Body of pancreas (tissue), 4 donors: ENCODE measurements at regions not wholly inside any gene's neighbourhood (a gene's known extent, or its start where the extent isn't known, plus 50 kb on each side); places are given as distances from the start of the nearest gene placed in this dataset.

ENCODE experiments used
- POLR2A ChIP-seq, 3 donors: fragments of 450-650 bp; IDR thresholded peaks; one replicate each; pipeline ENCODE4 v1.6.1; 2016; ENCODE audit warnings: antibody characterized with exemption in 3 of 3, mild to moderate bottlenecking in 2 of 3
- TF ChIP-seq, protein P1 (sequence below), 7 experiments: fragments of 450-650 bp in 4 of 7; fragments of 200-600 bp in 3 of 7; sonication (generic) in 3 of 7; IDR thresholded peaks; one replicate each; pipeline ENCODE4 v1.5.1; 2016 to 2019; ENCODE audit warnings: antibody characterized with exemption in 7 of 7

DNA sequence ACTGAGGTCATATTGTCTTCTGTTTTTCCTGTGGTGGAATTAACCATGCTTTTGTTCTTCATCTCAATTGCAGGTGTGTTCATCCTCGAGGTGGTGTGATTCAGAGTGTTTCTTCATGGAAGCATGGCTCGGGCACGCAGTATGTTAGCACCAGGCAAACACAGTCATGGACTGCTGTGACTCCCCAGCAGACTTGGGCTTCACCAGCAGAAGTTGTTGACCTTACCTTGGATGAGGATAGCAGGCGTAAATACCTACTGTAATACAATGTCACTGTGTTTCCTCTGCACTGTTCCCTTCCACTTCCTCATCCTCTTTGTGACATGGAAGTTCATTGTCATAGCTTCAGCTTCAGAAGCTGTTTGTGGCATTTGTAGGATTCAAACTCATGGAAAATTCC is 158.7 kb downstream of the HAUS1 start:
- TF ChIP-seq POLR2A (IDR thresholded peaks at IDR 0.05) = no peak
- TF ChIP-seq, protein P1, sequence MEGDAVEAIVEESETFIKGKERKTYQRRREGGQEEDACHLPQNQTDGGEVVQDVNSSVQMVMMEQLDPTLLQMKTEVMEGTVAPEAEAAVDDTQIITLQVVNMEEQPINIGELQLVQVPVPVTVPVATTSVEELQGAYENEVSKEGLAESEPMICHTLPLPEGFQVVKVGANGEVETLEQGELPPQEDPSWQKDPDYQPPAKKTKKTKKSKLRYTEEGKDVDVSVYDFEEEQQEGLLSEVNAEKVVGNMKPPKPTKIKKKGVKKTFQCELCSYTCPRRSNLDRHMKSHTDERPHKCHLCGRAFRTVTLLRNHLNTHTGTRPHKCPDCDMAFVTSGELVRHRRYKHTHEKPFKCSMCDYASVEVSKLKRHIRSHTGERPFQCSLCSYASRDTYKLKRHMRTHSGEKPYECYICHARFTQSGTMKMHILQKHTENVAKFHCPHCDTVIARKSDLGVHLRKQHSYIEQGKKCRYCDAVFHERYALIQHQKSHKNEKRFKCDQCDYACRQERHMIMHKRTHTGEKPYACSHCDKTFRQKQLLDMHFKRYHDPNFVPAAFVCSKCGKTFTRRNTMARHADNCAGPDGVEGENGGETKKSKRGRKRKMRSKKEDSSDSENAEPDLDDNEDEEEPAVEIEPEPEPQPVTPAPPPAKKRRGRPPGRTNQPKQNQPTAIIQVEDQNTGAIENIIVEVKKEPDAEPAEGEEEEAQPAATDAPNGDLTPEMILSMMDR (IDR thresholded peaks at IDR 0.05) = no peak
